ENCODE measurements at regions not wholly inside any gene's neighbourhood (a gene's known extent, or its start where the extent isn't known, plus 50 kb on each side); places are given as distances from the start of the nearest gene placed in this dataset.

GRCh38 chr1:95723346-95723745 is 489.3 kb downstream of the RWDD3 start:
- TF ChIP-seq CTCF (IDR thresholded peaks at IDR 0.05; ENCODE audit: insufficient read depth, low read depth, low read length) (no peak), EZH2 (IDR thresholded peaks at IDR 0.05; ENCODE audit: insufficient read depth, low read length) (no peak)

All from astrocyte (in vitro differentiated cells and primary cell).